Neural progenitor cell (in vitro differentiated cells): ENCODE measurements at regions not wholly inside any gene's neighbourhood (a gene's known extent, or its start where the extent isn't known, plus 50 kb on each side); places are given as distances from the start of the nearest gene placed in this dataset.

Source experiments
- DNase-seq: peaks from one replicate; pipeline ENCODE4 v3.0.0-alpha.2; 2016; ENCODE audit warnings: low spot score
- H2AFZ ChIP-seq: fragments of 200-600 bp; sonication (generic); replicated peaks from 2 replicates; pipeline ENCODE4 v1.6.1; 2016; ENCODE audit warnings: antibody characterized with exemption
- H3F3A ChIP-seq: fragments of 200-600 bp; sonication (generic); 2 replicates; pipeline ENCODE4 v1.6.1; 2016; ENCODE audit warnings: antibody characterized with exemption, low read depth
- H3K27ac ChIP-seq: fragments of 200-600 bp; sonication (generic); 2 replicates; pipeline ENCODE4 v1.5.1; 2016; ENCODE audit warnings: mild to moderate bottlenecking
- H3K27me3 ChIP-seq: fragments of 200-600 bp; sonication (generic); 2 replicates; pipeline ENCODE4 v1.6.1; 2016; ENCODE audit warnings: mild to moderate bottlenecking, moderate library complexity
- H3K36me3 ChIP-seq: fragments of 200-600 bp; sonication (generic); 2 replicates; pipeline ENCODE4 v1.5.1; 2016
- H3K4me1 ChIP-seq: fragments of 200-600 bp; sonication (generic); 2 replicates; pipeline ENCODE4 v1.6.1; 2016; ENCODE audit warnings: mixed run types
- H3K4me2 ChIP-seq: fragments of 200-600 bp; sonication (generic); 2 replicates; pipeline ENCODE4 v1.6.1; 2016
- H3K4me3 ChIP-seq: fragments of 200-600 bp; sonication (generic); 2 replicates; pipeline ENCODE4 v1.5.1; 2016
- H3K79me2 ChIP-seq: fragments of 200-600 bp; sonication (generic); 2 replicates; pipeline ENCODE4 v1.6.1; 2016; ENCODE audit warnings: low read depth
- H3K9ac ChIP-seq: fragments of 200-600 bp; sonication (generic); 2 replicates; pipeline ENCODE4 v1.6.1; 2016
- H3K9me3 ChIP-seq: fragments of 200-600 bp; sonication (generic); 2 replicates; pipeline ENCODE4 v1.5.1; 2016; ENCODE audit warnings: low read depth
- H4K20me1 ChIP-seq: fragments of 200-600 bp; sonication (generic); 2 replicates; pipeline ENCODE4 v1.6.1; 2016; ENCODE audit warnings: low read depth
- H3K27ac Mint-ChIP-seq: 3 replicates; pipeline ENCODE4 v1.8.0; 2021; ENCODE audit warnings: mixed read lengths
- H3K27me3 Mint-ChIP-seq: 2 replicates; pipeline ENCODE4 v1.8.0; 2022; ENCODE audit warnings: low read depth, mild to moderate bottlenecking, inconsistent platforms, moderate library complexity, mixed read lengths; ENCODE audit not compliant: insufficient read depth
- H3K36me3 Mint-ChIP-seq: 3 replicates; pipeline ENCODE4 v1.8.0; 2021; ENCODE audit warnings: mixed read lengths
- H3K4me1 Mint-ChIP-seq: 3 replicates; pipeline ENCODE4 v1.8.0; 2021; ENCODE audit warnings: mixed read lengths
- H3K4me3 Mint-ChIP-seq: 3 replicates; pipeline ENCODE4 v1.8.0; 2021; ENCODE audit warnings: mild to moderate bottlenecking, moderate library complexity, mixed read lengths
- H3K9me3 Mint-ChIP-seq: 3 replicates; pipeline ENCODE4 v1.8.0; 2020; ENCODE audit warnings: mixed read lengths
- EZH2 ChIP-seq: fragments of 200-600 bp; sonication (generic); IDR thresholded peaks from 2 replicates; pipeline ENCODE4 v1.6.1; 2017; ENCODE audit warnings: antibody characterized with exemption, mild to moderate bottlenecking, moderate library complexity
- EZH2phosphoT487 ChIP-seq: fragments of 200-600 bp; sonication (generic); IDR thresholded peaks from 2 replicates; pipeline ENCODE4 v1.6.1; 2017; ENCODE audit warnings: antibody characterized with exemption
- TF ChIP-seq, protein P1 (sequence below): fragments of 200-600 bp; sonication (generic); IDR thresholded peaks from 2 replicates; pipeline ENCODE4 v1.5.1; 2017; ENCODE audit warnings: antibody characterized with exemption, mild to moderate bottlenecking

DNA sequence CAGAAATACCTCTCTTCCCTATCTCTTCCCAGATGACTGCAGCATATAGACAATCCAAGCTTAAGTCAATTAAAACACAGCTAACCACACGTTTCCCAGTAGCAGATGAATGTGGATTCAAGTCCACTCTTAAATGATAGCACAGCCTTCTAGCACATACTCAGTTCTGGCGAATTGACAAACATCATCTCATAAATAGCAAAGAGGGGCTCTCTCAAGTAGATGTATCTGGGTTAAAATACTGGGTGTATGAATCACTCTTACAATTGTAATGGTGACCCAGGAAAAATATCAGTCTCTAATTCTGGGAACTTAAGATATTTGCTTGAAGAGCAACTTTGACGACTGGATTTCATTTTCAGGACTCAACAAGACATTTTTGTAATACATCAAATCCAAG, 67.0 kb upstream of the HAPLN1 start:
- H3K27me3 ChIP-seq: peaks cover 47% of the 10 kb centered on the region
- TF ChIP-seq, protein P1, sequence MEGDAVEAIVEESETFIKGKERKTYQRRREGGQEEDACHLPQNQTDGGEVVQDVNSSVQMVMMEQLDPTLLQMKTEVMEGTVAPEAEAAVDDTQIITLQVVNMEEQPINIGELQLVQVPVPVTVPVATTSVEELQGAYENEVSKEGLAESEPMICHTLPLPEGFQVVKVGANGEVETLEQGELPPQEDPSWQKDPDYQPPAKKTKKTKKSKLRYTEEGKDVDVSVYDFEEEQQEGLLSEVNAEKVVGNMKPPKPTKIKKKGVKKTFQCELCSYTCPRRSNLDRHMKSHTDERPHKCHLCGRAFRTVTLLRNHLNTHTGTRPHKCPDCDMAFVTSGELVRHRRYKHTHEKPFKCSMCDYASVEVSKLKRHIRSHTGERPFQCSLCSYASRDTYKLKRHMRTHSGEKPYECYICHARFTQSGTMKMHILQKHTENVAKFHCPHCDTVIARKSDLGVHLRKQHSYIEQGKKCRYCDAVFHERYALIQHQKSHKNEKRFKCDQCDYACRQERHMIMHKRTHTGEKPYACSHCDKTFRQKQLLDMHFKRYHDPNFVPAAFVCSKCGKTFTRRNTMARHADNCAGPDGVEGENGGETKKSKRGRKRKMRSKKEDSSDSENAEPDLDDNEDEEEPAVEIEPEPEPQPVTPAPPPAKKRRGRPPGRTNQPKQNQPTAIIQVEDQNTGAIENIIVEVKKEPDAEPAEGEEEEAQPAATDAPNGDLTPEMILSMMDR: no peak
- TF ChIP-seq EZH2phosphoT487 (no peak), EZH2 (no peak)
- H4K20me1 ChIP-seq: no peaks in the 10 kb centered on the region
- H2AFZ ChIP-seq: no peak overlapping the region
- H3K9me3 ChIP-seq: no peaks in the 10 kb centered on the region
- H3K36me3 ChIP-seq: no peaks in the 10 kb centered on the region
- H3K4me2 ChIP-seq: no peak overlapping the region
- DNase-seq: no peak
- H3K27ac ChIP-seq: no peak overlapping the region
- Mint-ChIP-seq H3K4me1 (peaks cover 6% of the 10 kb centered on the region), H3K4me3 (no peak overlapping the region), H3K36me3 (no peaks in the 10 kb centered on the region), H3K27me3 (peaks cover 6% of the 10 kb centered on the region), H3K9me3 (no peaks in the 10 kb centered on the region), H3K27ac (no peak overlapping the region)
- no peaks in the 10 kb centered on the region for H3K79me2 ChIP-seq
- no peak overlapping the region for H3K9ac ChIP-seq
- H3F3A ChIP-seq: peaks cover 3% of the 10 kb centered on the region
- no peak overlapping the region for H3K4me3 ChIP-seq
- peaks cover 6% of the 10 kb centered on the region for H3K4me1 ChIP-seq

DNA sequence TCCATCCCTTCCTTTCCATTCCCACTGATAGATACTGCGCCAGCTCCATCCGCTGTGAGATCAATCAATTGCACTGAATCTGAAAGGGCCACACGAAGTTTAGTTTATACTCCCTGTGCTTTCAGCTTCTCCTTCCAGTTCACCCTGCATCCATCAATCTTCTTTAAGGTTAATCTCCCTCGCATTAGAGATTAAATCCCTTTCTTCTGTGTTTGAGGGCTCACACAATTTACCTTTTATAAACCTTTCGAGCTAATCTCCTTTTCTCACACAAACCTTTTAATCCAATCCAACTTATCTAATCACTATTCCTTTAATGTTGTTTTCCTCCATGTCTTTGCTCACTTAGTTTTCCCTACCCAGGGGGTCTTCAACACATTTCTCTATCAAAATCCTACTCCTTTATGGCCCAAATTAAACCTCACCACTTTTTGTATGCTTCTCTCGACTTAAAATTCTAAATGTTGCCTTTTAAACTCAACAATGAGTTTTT, 64.6 kb upstream of the HAPLN1 start:
- no peak for TF ChIP-seq EZH2
- TF ChIP-seq, protein P1: no peak
- peak; percentile 95 for TF ChIP-seq EZH2phosphoT487
- Histone ChIP-seq H3K9me3 (no peaks in the 10 kb centered on the region), H3F3A (peaks cover 3% of the 10 kb centered on the region), H3K36me3 (no peaks in the 10 kb centered on the region), H3K4me3 (no peak overlapping the region), H3K27ac (no peak overlapping the region), H3K9ac (no peak overlapping the region), H3K79me2 (no peaks in the 10 kb centered on the region), H3K4me2 (no peak overlapping the region), H3K4me1 (peaks cover 6% of the 10 kb centered on the region), H4K20me1 (no peaks in the 10 kb centered on the region), H2AFZ (no peak overlapping the region), H3K27me3 (peaks cover 51% of the 10 kb centered on the region)
- Mint-ChIP-seq H3K4me3 (no peak overlapping the region), H3K4me1 (peaks cover 6% of the 10 kb centered on the region), H3K27ac (no peak overlapping the region), H3K36me3 (no peaks in the 10 kb centered on the region), H3K27me3 (peaks cover 10% of the 10 kb centered on the region), H3K9me3 (no peaks in the 10 kb centered on the region)
- DNase-seq: peak; percentile 50

DNA sequence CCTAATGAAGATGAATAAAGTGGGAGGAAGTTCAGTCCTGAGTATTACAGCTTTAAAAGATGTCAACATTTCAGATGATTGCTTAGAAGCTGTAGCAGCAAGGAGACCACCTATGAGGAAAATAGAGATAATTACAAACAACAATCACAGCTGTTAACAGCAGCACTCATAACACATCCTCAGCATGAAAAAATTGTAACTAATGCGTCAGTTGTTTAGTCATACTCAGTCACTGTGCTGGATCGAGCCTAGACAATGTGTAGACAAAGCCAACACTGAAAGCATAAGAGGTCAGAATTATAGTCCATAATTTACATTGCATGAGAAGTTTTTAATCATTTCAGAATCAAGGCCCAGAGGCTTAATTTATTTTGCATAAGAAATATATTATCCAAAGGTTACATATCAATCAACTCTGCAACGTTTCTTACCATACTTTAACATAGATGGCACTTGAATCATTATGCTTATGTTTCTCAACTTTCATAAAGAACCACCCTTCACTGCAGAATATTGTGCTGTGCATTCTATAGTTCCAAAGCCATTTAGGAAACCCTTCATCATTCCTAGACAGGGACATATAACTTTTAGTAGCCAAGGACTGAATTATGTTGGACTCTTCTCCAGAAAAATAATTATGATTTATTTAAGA, 60.2 kb upstream of the HAPLN1 start:
- TF ChIP-seq EZH2 (no peak), EZH2phosphoT487 (no peak)
- TF ChIP-seq, protein P1: no peak
- H3K27me3 Mint-ChIP-seq: peaks cover 10% of the 10 kb centered on the region
- no peak overlapping the region for H3K27ac ChIP-seq
- H3K9ac ChIP-seq: no peak overlapping the region
- H3K4me1 Mint-ChIP-seq: peaks cover 10% of the 10 kb centered on the region
- no peaks in the 10 kb centered on the region for H3K36me3 ChIP-seq
- H4K20me1 ChIP-seq: no peaks in the 10 kb centered on the region
- no peak overlapping the region for H3K4me3 Mint-ChIP-seq
- no peaks in the 10 kb centered on the region for H3K79me2 ChIP-seq
- no peaks in the 10 kb centered on the region for H3K9me3 ChIP-seq
- H3K36me3 Mint-ChIP-seq: no peaks in the 10 kb centered on the region
- no peak overlapping the region for H3K4me2 ChIP-seq
- no peak for DNase-seq
- no peaks in the 10 kb centered on the region for H3K9me3 Mint-ChIP-seq
- H2AFZ ChIP-seq: no peak overlapping the region
- H3K27ac Mint-ChIP-seq: no peak overlapping the region
- no peak overlapping the region for H3K4me3 ChIP-seq
- peaks cover 5% of the 10 kb centered on the region for H3K4me1 ChIP-seq
- peaks cover 18% of the 10 kb centered on the region for H3K27me3 ChIP-seq
- peaks cover 3% of the 10 kb centered on the region for H3F3A ChIP-seq
